ENCODE measurements at regions not wholly inside any gene's neighbourhood (a gene's known extent, or its start where the extent isn't known, plus 50 kb on each side); places are given as distances from the start of the nearest gene placed in this dataset.
"Not testable (repeated sequence)": the region's sequence is repeated elsewhere in the genome, so short reads cannot be mapped to it uniquely, and the experiment has no call there.

- no peaks in the 10 kb centered on the region for H3K9me3 ChIP-seq
- DNase-seq = no peak
- intact Hi-C loops (cut with DNase I; ENCODE audit: low total_unique reads) = no loop called here
- no peaks in the 10 kb centered on the region for H3K27me3 ChIP-seq
- H3K4me3 ChIP-seq = no peak overlapping the region
- H3K27ac ChIP-seq = no peak overlapping the region
- no peaks in the 10 kb centered on the region for H3K4me1 ChIP-seq
- TF ChIP-seq CTCF (IDR thresholded peaks at IDR 0.05) = no peak
- no peaks in the 10 kb centered on the region for H3K36me3 ChIP-seq
Observed at GRCh38 chr7:10770176-10770575, 203.5 kb upstream of the PHF14 start.

GRCh38 chr7:10773430-10773829 lies 200.2 kb upstream of the PHF14 start:
- H3K9me3 ChIP-seq = no peaks in the 10 kb centered on the region
- intact Hi-C loops (cut with DNase I; ENCODE audit: low total_unique reads) = no loop called here
- no peaks in the 10 kb centered on the region for H3K4me1 ChIP-seq
- no peaks in the 10 kb centered on the region for H3K36me3 ChIP-seq
- TF ChIP-seq CTCF (IDR thresholded peaks at IDR 0.05) = no peak
- no peaks in the 10 kb centered on the region for H3K27me3 ChIP-seq
- H3K4me3 ChIP-seq = no peak overlapping the region
- DNase-seq = no peak
- no peak overlapping the region for H3K27ac ChIP-seq

GRCh38 chr7:10779465-10780399 lies 193.9 kb upstream of the PHF14 start:
- H3K4me3 ChIP-seq = no peak overlapping the region
- no peak for DNase-seq
- intact Hi-C loops (cut with DNase I; ENCODE audit: low total_unique reads) = no loop called here
- no peaks in the 10 kb centered on the region for H3K36me3 ChIP-seq
- H3K4me1 ChIP-seq = no peaks in the 10 kb centered on the region
- no peak overlapping the region for H3K27ac ChIP-seq
- H3K9me3 ChIP-seq = no peaks in the 10 kb centered on the region
- no peak for TF ChIP-seq CTCF (IDR thresholded peaks at IDR 0.05)
- H3K27me3 ChIP-seq = no peaks in the 10 kb centered on the region

GRCh38 chr7:10780400-10780747 lies 193.3 kb upstream of the PHF14 start:
- DNase-seq = no peak
- Histone ChIP-seq H3K4me1 (no peaks in the 10 kb centered on the region), H3K27me3 (no peaks in the 10 kb centered on the region), H3K9me3 (no peaks in the 10 kb centered on the region), H3K36me3 (no peaks in the 10 kb centered on the region), H3K27ac (no peak overlapping the region), H3K4me3 (no peak overlapping the region)
- intact Hi-C loops (cut with DNase I; ENCODE audit: low total_unique reads) = no loop called here
- TF ChIP-seq CTCF (IDR thresholded peaks at IDR 0.05) = no peak

- peaks cover 0 to 11% (median 0%) of the 10 kb centered on the region in 4 donors for H3K4me1 ChIP-seq
- H3K27ac ChIP-seq; H3K9me3 ChIP-seq; H3K36me3 ChIP-seq; DNase-seq; intact Hi-C loops (cut with DNase I; ENCODE audit: low total_unique reads); H3K27me3 ChIP-seq; H3K4me3 ChIP-seq: not testable (repeated sequence)
Observed at GRCh38 chr7:10786976-10787375, 186.7 kb upstream of the PHF14 start.

- DNase-seq = no peak
- H3K4me3 ChIP-seq = no peak overlapping the region
- intact Hi-C loops (cut with DNase I; ENCODE audit: low total_unique reads) = no loop called here
- peaks cover 0 to 11% (median 0%) of the 10 kb centered on the region in 4 donors for H3K4me1 ChIP-seq
- H3K9me3 ChIP-seq = no peaks in the 10 kb centered on the region
- H3K27me3 ChIP-seq = no peaks in the 10 kb centered on the region
- H3K27ac ChIP-seq = no peak overlapping the region
- TF ChIP-seq CTCF (IDR thresholded peaks at IDR 0.05) = no peak
- no peaks in the 10 kb centered on the region for H3K36me3 ChIP-seq
Observed at GRCh38 chr7:10789170-10789569, 184.5 kb upstream of the PHF14 start.

Measured in tibial artery (tissue), 4 donors.